Gastroesophageal sphincter (tissue), 4 donors: ENCODE measurements at regions not wholly inside any gene's neighbourhood (a gene's known extent, or its start where the extent isn't known, plus 50 kb on each side); places are given as distances from the start of the nearest gene placed in this dataset.

Experiments
- ATAC-seq: fragments of 150-250 bp; one replicate; pipeline ENCODE4 v1.9.1; 2016; ENCODE audit warnings: mild to moderate bottlenecking, moderate library complexity
- H3K27ac ChIP-seq, 4 donors: fragments of 200-600 bp; sonication (generic) in 3 of 4; 1 replicate in 3 of 4; 2 replicates in 1 of 4; pipeline ENCODE4 v1.5.1; 2016 to 2019
- H3K27me3 ChIP-seq: fragments of 200-600 bp; sonication (generic); one replicate; pipeline ENCODE4 v1.5.1; 2019
- H3K36me3 ChIP-seq, 2 donors: fragments of 200-600 bp; sonication (generic); one replicate each; pipeline ENCODE4 v1.5.1; 2019; ENCODE audit warnings: control low read depth in 1 of 2
- H3K4me1 ChIP-seq, 3 donors: fragments of 200-600 bp; sonication (generic); 1 replicate in 2 of 3; 2 replicates in 1 of 3; pipeline ENCODE4 v1.5.1; 2016 to 2019; ENCODE audit warnings: control low read depth in 2 of 3
- H3K4me3 ChIP-seq, 2 donors: fragments of 200-600 bp; sonication (generic); one replicate each; pipeline ENCODE4 v1.5.1; 2019; ENCODE audit warnings: mild to moderate bottlenecking in 1 of 2, moderate library complexity in 1 of 2
- H3K9me3 ChIP-seq, 3 donors: fragments of 200-600 bp; sonication (generic); one replicate each; pipeline ENCODE4 v1.5.1; 2017 to 2019; ENCODE audit warnings: control low read depth in 2 of 3
- EP300 ChIP-seq: sonication (generic); formaldehyde crosslinking; IDR thresholded peaks from one replicate; pipeline ENCODE4 v1.6.1; 2017; ENCODE audit warnings: antibody characterized with exemption, mild to moderate bottlenecking
- POLR2A ChIP-seq, 2 donors: fragments of 450-650 bp; IDR thresholded peaks; one replicate each; pipeline ENCODE4 v1.6.1; 2017; ENCODE audit warnings: antibody characterized with exemption in 2 of 2, mild to moderate bottlenecking in 2 of 2, moderate library complexity in 1 of 2
- POLR2AphosphoS5 ChIP-seq: sonication (generic); formaldehyde crosslinking; IDR thresholded peaks from one replicate; pipeline ENCODE4 v1.6.1; 2017; ENCODE audit warnings: antibody characterized with exemption
- WGBS, 2 donors: methylation state at CpG; one replicate each; pipeline ENCODE4 v1.1.5; 2018; ENCODE audit warnings: low coverage in 1 of 2; 5-methylcytosine and 5-hydroxymethylcytosine counted together
- TF ChIP-seq, protein P1 (sequence below), 4 experiments: fragments of 200-600 bp in 2 of 4; fragments of 450-650 bp in 2 of 4; sonication (generic) in 1 of 4; IDR thresholded peaks; one replicate each; pipeline ENCODE4 v1.5.1; 2017 to 2019; ENCODE audit warnings: antibody characterized with exemption in 4 of 4, mild to moderate bottlenecking in 2 of 4, moderate library complexity in 2 of 4

DNA sequence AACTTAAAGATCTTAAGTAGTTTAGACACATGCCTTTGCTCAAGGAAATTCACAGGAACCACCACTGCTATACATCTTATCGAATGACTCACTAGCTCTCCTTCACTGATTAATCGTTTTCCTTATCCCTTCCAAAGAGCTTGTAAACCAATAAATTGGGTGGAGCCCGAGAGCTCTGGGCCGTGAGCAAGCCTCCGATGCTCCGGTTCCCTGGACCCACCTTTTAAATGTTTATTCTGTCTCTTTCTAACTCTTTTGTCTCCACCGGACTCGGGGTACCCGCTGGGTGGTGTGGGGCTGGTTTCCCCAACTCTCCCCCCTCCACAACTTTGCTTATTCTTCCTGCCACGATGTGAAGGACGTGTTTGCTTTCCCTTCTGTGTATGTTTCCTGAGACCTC is 292.9 kb upstream of the TMEFF2 start:
- 81 to 89% methylated on average over 6 to 10 of the region's 11 CpGs for WGBS, 2 donors
- no peak overlapping the region for H3K4me3 ChIP-seq
- no peak for ATAC-seq
- H3K27me3 ChIP-seq, result no peaks in the 10 kb centered on the region
- H3K36me3 ChIP-seq, result no peaks in the 10 kb centered on the region
- H3K4me1 ChIP-seq, result no peaks in the 10 kb centered on the region
- no peaks in the 10 kb centered on the region for H3K9me3 ChIP-seq
- TF ChIP-seq EP300, result no peak
- no peak overlapping the region for H3K27ac ChIP-seq

DNA sequence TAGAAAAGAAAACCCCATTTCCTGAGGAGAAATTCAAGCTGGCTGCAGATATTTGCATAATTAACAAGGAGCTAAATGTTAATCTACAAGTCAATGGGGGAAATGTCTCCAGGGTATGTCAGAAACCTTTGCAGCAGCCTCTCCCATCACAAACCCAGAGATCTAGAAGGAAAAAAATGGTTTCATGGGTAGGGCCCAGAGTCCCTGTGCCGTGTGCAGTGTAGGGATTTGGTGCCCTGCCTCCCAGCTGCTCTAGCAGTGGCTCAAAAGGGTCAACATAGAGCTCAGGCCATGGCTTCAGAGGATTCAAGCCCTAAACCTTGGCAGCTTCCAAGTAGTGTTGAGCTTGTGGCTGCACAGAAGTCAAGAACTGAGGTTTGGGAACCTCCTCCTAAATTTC is 290.2 kb upstream of the TMEFF2 start:
- no peaks in the 10 kb centered on the region for H3K27me3 ChIP-seq
- H3K4me1 ChIP-seq, result no peaks in the 10 kb centered on the region
- H3K9me3 ChIP-seq, result no peaks in the 10 kb centered on the region
- TF ChIP-seq, protein P1, sequence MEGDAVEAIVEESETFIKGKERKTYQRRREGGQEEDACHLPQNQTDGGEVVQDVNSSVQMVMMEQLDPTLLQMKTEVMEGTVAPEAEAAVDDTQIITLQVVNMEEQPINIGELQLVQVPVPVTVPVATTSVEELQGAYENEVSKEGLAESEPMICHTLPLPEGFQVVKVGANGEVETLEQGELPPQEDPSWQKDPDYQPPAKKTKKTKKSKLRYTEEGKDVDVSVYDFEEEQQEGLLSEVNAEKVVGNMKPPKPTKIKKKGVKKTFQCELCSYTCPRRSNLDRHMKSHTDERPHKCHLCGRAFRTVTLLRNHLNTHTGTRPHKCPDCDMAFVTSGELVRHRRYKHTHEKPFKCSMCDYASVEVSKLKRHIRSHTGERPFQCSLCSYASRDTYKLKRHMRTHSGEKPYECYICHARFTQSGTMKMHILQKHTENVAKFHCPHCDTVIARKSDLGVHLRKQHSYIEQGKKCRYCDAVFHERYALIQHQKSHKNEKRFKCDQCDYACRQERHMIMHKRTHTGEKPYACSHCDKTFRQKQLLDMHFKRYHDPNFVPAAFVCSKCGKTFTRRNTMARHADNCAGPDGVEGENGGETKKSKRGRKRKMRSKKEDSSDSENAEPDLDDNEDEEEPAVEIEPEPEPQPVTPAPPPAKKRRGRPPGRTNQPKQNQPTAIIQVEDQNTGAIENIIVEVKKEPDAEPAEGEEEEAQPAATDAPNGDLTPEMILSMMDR (IDR thresholded peaks at IDR 0.05), result no peak
- TF ChIP-seq EP300, result no peak
- no peak for TF ChIP-seq POLR2A (IDR thresholded peaks at IDR 0.05)
- no peak overlapping the region for H3K27ac ChIP-seq
- no peak overlapping the region for H3K4me3 ChIP-seq
- WGBS, 2 donors, result 80 to 83% methylated on average over 1 of the region's 1 CpG
- no peak for ATAC-seq
- H3K36me3 ChIP-seq, result no peaks in the 10 kb centered on the region

DNA sequence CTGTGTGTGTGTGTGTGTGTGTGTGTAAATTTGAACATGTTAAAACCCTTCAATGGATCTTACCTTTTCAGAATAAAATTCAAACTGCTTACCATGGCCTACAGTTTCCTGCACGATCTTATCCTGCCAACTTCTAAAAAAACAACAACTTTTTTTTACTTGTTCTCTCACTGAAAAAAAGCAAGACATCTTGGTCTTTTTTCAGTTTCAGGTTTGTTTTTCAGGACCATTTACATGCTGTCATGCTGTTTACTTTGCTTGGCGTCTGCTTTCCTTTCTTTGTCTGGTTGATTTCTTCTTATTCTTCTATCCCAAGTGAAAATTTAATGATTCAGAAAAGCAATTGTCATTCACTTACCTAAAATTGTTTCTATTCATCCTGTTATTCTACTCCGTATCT is 286.3 kb upstream of the TMEFF2 start:
- no peak for TF ChIP-seq POLR2A (IDR thresholded peaks at IDR 0.05)
- TF ChIP-seq, protein P1 (IDR thresholded peaks at IDR 0.05), result no peak
- TF ChIP-seq POLR2AphosphoS5, result no peak
- no peak for TF ChIP-seq EP300
- no peaks in the 10 kb centered on the region for H3K36me3 ChIP-seq
- H3K27me3 ChIP-seq, result no peaks in the 10 kb centered on the region
- no peak overlapping the region for H3K27ac ChIP-seq
- 59 to 74% methylated on average over 3 of the region's 3 CpGs for WGBS, 2 donors
- H3K4me3 ChIP-seq, result no peak overlapping the region
- H3K9me3 ChIP-seq, result peaks cover 0 to 4% (median 0%) of the 10 kb centered on the region in 3 donors
- H3K4me1 ChIP-seq, result no peaks in the 10 kb centered on the region
- no peak for ATAC-seq

DNA sequence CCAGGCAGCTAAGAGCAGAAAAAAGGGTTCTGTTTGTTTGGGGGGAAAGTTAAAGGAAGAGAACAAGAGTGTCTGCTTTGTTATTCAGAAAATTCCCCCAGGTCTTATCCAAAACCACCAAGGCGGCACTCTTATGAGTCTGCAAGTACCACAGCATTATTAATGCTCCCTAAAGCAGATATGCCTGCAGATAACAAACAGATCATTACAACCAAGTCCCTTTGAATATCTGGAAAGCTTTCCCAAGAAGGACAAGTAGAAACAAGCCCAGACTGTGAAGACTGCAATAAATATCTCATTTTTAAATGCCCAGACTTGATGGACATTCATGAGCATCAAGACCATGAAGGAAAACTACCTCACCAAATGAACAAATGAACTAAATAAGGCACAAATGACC is 278.6 kb upstream of the TMEFF2 start:
- no peak for TF ChIP-seq POLR2AphosphoS5
- TF ChIP-seq POLR2A (IDR thresholded peaks at IDR 0.05), result no peak
- TF ChIP-seq, protein P1 (IDR thresholded peaks at IDR 0.05), result no peak
- no peak for TF ChIP-seq EP300
- H3K9me3 ChIP-seq, result peaks cover 0 to 4% (median 0%) of the 10 kb centered on the region in 3 donors
- H3K36me3 ChIP-seq, result no peaks in the 10 kb centered on the region
- WGBS, 2 donors, result 0% methylated on average over 1 of the region's 1 CpG
- H3K4me1 ChIP-seq, result no peaks in the 10 kb centered on the region
- no peak overlapping the region for H3K4me3 ChIP-seq
- ATAC-seq, result no peak
- H3K27me3 ChIP-seq, result no peaks in the 10 kb centered on the region
- no peak overlapping the region for H3K27ac ChIP-seq

DNA sequence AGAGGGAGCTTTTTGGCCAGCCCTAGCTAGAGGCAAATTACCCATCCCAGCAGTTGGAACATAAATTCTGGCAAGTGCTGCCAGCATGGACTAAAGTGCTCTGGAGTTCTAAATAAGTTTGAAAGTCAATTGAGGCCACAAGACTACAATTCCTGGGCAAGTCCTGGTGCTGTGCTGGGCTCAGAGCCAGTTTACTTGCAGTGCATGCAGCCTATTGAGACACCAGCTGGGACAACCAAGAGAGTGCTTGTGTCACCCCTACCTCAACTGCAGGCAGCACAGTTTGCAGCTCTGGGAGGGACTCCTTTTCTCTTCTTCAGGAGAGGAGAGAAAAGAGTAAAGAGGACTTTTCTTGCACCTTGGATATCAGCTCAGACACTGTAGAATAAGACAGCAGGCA is 277.2 kb upstream of the TMEFF2 start:
- Histone ChIP-seq H3K4me3 (no peak overlapping the region), H3K9me3 (peaks cover 0 to 4% (median 0%) of the 10 kb centered on the region in 3 donors), H3K27me3 (no peaks in the 10 kb centered on the region), H3K36me3 (no peaks in the 10 kb centered on the region), H3K27ac (no peak overlapping the region), H3K4me1 (no peaks in the 10 kb centered on the region)
- no peak for TF ChIP-seq POLR2AphosphoS5
- no peak for TF ChIP-seq POLR2A (IDR thresholded peaks at IDR 0.05)
- TF ChIP-seq, protein P1 (IDR thresholded peaks at IDR 0.05), result no peak
- no peak for TF ChIP-seq EP300
- ATAC-seq, result no peak

DNA sequence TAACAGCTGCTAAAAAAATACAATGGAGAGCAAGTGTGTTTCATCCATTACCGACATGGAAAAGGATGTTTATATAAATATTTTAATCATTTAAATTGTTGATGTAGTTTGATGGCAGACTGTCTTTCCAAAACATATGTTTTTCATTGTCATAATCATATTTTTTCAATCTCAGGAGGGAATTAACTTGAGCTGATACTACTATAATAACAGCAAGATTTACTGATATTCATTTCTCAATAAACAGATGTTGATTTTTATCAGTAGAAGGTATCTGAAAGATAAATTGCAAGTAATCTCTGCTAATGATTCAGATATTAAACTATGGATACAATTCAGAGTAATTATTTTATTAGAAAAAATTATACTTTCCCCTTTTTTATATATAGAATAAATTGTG is 274.9 kb upstream of the TMEFF2 start:
- H3K36me3 ChIP-seq, result no peaks in the 10 kb centered on the region
- no peak overlapping the region for H3K27ac ChIP-seq
- WGBS, 2 donors, result 14 to 43% methylated on average over 1 of the region's 1 CpG
- no peaks in the 10 kb centered on the region for H3K27me3 ChIP-seq
- no peaks in the 10 kb centered on the region for H3K9me3 ChIP-seq
- no peak for ATAC-seq
- TF ChIP-seq POLR2A (IDR thresholded peaks at IDR 0.05) (no peak), POLR2AphosphoS5 (no peak), EP300 (no peak)
- TF ChIP-seq, protein P1 (IDR thresholded peaks at IDR 0.05), result no peak
- no peaks in the 10 kb centered on the region for H3K4me1 ChIP-seq
- H3K4me3 ChIP-seq, result no peak overlapping the region
